HG03095 (cell line): ENCODE measurements at regions not wholly inside any gene's neighbourhood (a gene's known extent, or its start where the extent isn't known, plus 50 kb on each side); places are given as distances from the start of the nearest gene placed in this dataset.

Source experiments
- ATAC-seq: cut with Tn5 transposase; IDR thresholded peaks from one replicate; pipeline ENCODE4 v1.9.1; 2021; ENCODE audit warnings: moderate library complexity; ENCODE audit not compliant: unreplicated experiment

GRCh38 chr1:198032668-198033067 is 115.5 kb downstream of the LHX9 start:
- no peak for ATAC-seq

- ATAC-seq: no peak
Measured at GRCh38 chr1:198040880-198041279, 115.9 kb upstream of the NEK7 start.

DNA sequence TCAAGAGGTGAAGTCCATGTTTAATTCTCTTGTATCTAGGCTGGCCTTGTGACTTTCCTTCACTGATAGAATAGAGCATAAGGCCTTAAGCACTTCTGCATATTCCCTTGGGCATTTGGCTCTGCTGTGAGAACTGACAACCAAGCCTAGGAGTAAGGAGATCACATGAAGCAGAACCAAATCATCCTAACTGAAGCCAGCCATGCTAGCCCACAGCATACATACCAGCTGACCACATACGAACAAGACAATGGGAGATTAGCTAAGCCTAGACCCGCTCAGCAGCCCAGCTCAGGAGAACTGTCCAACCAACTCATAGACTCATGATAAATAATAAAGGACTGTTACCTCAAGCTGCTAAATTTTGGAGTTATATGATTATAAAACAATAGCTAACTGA is 114.6 kb upstream of the NEK7 start:
- ATAC-seq: no peak

DNA sequence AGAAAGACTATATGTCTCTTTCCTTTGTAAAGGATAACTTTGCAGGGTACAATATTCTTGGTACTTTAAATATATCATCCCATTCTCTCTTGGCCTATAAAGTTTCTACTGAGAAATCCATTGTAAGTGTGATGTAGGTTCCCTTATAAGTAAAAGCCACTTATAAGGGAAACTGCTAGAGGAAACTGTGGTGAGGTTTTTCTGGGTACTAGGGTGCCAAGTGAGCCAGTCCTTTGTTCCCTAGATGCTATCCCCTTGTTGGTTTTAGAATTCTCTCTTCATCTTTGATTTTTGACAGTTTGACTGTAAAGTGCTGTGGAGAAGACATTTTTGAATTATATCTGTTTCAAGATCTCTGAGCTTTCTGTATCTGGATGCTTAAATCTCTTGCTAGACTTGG is 108.9 kb upstream of the NEK7 start:
- ATAC-seq: no peak

- ATAC-seq: no peak
Measured at GRCh38 chr1:198054510-198054909, 102.3 kb upstream of the NEK7 start.

GRCh38 chr1:198056255-198056654 is 100.5 kb upstream of the NEK7 start:
- peak; percentile 82 for ATAC-seq

GRCh38 chr1:198064181-198064580 is 92.6 kb upstream of the NEK7 start:
- ATAC-seq: no peak

DNA sequence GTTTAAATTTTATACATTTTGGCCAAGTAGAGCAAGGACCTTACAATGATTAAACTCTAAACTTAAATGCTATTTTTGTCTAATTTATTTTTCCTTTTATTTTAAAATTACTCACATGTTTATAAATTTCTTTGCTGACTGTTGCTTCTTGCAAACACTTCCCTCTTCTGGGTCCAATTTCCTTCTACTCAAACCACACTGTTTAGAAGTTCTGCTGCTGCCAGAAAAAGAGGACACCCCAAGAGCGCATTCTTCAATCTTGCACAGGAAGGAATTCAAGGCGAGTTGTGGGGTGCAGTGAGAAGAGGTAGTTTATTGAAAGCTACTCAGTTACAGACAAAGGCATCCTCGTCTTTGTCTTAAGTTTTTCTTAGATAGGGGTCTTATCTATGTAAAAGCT is 88.5 kb upstream of the NEK7 start:
- no peak for ATAC-seq

DNA sequence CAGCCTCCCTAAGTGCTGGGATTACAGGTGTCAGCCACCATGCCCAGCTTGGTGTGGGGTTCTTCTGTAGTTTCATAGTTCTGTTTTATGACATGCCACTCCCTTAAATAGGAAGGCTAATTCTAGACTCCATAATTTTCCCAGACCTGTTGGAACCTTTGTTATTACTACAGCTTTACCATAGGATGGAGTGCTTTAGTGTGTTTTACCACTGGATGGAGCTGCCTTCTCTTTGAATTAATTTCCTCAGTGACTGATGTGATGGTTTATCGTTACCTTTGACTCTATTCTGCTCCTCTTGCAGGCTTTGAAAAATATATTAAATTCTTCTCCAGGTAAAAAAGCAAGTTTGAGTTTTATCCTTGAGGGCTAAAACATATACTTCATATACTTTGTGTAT is 84.6 kb upstream of the NEK7 start:
- no peak for ATAC-seq

GRCh38 chr1:198075296-198075695 is 81.5 kb upstream of the NEK7 start:
- no peak for ATAC-seq

DNA sequence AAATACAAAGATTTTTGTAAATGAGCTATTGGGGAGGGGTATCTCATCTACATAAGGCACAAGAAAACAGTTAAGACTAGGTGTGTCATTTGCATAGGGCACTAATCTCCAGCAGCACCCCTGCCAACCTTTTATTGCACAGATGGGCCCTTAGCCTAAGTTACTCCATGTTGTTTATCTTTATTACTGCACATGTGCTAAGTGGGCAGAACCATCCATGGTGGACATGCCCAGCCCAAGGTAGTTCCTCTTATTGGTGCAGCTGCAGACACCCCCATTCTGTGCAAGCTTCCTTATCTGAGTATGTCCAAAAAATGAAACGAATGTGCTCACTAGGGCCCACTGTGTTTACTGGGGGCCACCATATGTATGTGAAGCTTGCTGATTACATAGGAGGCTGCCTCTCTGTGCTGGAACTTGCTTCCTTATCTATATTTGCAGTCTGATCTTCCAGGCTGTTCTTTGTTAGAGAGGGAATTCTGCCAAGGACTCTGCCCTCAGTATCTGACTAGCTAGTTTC is 77.3 kb upstream of the NEK7 start:
- ATAC-seq: no peak

- no peak for ATAC-seq
Measured at GRCh38 chr1:198082576-198082975, 74.2 kb upstream of the NEK7 start.

DNA sequence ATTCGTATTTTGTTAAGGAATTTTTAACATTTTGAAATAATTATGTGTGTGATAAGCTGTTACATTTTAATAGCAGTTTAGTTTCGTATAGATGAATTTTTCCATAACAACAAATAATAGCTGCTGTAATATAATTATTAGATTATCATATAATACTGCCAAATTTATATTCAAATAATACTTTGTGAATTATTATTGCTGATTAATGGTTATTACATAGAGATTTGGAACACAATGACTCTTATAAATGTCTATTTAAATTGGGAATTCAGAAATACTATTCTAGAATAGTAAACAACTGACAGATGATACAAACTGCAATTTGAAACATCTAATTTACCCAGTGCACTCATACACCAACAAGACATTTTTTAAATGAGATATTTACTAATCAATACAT is 73.2 kb upstream of the NEK7 start:
- ATAC-seq: no peak

DNA sequence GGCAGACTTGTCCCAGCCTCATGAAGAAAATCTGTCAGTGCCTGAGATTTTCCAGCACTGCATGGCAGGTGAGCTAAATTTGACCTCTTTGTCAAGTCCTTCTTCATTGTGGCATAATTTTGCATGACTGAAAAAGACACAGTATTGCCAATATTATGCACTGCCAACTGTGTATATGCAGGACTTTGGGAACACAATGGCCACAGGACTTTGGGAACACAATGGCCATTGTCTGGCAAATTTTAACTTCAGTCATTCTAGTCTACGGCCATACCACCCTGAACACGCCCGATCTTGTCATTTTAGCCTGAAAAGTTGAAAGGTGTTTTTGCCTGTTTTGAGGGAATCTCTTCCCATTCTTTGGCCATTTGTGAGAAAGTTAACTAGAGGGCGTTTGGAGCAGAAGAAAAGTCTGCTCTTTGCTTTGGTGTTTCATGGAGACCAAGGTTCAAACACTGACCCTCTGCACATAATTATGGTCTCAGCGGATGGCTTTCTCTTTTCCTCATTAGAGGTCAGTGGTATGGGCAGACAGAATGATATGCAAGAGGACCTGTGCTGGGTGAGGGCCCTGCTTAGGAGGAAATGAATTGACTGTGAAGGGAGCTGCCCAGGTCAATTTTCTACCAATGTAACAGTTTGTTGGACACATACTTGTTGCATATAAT is 72.4 kb upstream of the NEK7 start:
- no peak for ATAC-seq

DNA sequence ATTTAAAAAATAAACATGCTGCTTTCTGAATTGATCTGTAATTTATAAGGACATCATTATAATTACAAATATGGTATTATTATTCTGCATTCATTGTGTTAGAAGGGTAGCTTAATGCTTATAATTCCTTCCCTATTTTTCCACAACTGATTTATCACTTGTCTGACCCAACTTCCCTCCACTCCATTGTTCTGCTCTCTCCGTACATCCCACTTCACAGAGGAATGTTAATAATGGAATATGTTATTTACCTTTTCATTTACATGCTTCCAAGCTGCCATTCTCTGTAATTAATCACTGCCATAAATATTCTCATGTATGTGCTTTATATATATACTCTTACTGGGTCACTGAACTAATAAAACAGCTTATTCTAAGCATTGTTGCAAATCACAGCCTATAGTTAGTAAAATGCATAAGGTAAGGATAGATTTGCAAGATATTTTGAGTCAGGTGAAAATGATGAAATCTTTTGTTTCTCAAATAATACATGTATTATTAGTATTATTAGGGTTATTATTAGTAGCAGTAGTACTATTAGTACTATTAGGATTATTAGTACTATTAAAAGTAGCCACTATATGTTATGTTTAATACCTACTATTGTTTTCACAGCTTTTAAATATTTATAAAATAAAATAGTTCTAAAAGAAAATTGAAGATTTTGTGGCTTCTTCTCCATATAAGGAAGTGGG is 70.6 kb upstream of the NEK7 start:
- ATAC-seq: no peak

DNA sequence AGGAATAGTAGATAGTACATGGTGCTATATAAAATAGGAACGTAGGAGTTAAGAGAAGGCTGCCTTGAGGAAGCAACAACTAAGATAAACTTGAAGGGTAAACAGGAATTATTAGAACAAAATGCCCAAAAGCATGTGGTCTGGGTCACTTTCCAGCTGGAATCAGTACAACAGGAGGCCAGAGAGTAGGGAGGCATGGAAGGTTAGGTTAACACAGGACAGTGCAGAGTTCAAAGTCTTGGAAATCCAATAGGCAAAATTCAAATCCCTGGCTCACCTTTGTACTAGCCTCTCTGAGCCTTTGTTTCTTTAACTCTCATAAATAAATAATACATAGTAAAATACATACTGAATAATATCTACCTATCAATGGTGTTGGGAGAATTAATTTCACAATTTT is 69.0 kb upstream of the NEK7 start:
- ATAC-seq: no peak

DNA sequence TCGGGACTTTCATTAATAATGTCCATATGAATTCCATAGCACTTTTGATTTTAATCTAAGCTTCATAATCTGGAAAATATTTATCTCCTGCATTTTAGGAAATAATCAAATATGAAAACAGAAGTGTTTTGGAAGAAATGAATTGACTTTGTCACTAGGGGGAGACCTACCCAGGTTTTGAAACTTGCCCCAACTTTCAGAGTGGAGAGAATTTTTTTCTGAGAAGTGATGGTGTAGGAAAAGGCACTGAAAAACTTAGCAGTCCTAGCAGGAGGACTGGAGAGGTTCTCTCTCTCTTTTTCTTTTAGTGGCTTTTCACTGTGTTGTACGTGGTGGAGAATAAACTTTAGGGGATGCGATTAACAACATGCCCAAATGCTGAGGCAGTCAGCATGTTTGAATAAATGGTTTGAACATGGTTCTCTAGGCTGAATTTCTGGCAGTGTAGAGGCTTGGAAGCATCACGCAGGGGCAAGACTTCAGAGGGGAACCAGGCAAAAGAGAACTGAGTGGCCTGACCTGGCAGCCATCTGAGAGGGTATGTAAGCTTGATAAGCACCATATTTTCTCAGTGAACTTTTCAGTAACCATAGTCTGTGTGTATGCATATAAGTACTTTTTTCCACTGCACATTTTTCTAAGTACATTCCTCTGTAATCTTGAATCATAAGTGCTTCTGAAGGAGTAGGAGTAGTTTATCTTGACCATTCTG is 68.3 kb upstream of the NEK7 start:
- ATAC-seq: no peak

GRCh38 chr1:198096390-198096789 is 60.4 kb upstream of the NEK7 start:
- no peak for ATAC-seq

DNA sequence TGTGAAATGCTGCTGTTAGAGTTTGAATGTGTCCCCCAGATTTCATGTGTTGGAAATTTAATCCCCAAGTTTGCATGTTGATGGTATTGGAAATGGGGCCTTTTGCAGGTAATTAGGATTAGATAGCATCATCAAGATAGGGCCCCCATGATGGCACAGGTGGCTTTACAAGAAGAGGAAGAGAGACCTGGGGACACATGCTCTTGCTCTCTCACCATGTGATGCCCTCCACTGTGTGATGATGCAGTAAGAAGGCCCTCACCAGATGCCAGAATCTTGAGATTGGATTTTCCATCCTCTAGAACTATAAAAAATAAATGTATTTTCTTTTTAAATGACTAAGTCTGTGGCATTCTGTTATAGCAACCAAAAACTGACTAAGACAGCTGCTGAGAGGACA is 57.0 kb upstream of the NEK7 start:
- ATAC-seq: no peak

- ATAC-seq: no peak
Measured at GRCh38 chr1:198101716-198102453, 54.9 kb upstream of the NEK7 start.

- no peak for ATAC-seq
Measured at GRCh38 chr1:198102454-198102827, 54.4 kb upstream of the NEK7 start.
